ENCODE measurements at regions not wholly inside any gene's neighbourhood (a gene's known extent, or its start where the extent isn't known, plus 50 kb on each side); places are given as distances from the start of the nearest gene placed in this dataset.

- TF ChIP-seq ZFX (IDR thresholded peaks at IDR 0.05; ENCODE audit: borderline replicate concordance): no peak
- TF ChIP-seq, protein P1, sequence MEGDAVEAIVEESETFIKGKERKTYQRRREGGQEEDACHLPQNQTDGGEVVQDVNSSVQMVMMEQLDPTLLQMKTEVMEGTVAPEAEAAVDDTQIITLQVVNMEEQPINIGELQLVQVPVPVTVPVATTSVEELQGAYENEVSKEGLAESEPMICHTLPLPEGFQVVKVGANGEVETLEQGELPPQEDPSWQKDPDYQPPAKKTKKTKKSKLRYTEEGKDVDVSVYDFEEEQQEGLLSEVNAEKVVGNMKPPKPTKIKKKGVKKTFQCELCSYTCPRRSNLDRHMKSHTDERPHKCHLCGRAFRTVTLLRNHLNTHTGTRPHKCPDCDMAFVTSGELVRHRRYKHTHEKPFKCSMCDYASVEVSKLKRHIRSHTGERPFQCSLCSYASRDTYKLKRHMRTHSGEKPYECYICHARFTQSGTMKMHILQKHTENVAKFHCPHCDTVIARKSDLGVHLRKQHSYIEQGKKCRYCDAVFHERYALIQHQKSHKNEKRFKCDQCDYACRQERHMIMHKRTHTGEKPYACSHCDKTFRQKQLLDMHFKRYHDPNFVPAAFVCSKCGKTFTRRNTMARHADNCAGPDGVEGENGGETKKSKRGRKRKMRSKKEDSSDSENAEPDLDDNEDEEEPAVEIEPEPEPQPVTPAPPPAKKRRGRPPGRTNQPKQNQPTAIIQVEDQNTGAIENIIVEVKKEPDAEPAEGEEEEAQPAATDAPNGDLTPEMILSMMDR (IDR thresholded peaks at IDR 0.05): no peak
- no peak overlapping the region for H3K27ac ChIP-seq
Measured at GRCh38 chr3:25895031-25895430, 105.1 kb downstream of the OXSM start.

GRCh38 chr3:25895443-25895842, 105.6 kb downstream of the OXSM start:
- H3K27ac ChIP-seq: no peak overlapping the region
- TF ChIP-seq, protein P1 (IDR thresholded peaks at IDR 0.05): no peak
- no peak for TF ChIP-seq ZFX (IDR thresholded peaks at IDR 0.05; ENCODE audit: borderline replicate concordance)

DNA sequence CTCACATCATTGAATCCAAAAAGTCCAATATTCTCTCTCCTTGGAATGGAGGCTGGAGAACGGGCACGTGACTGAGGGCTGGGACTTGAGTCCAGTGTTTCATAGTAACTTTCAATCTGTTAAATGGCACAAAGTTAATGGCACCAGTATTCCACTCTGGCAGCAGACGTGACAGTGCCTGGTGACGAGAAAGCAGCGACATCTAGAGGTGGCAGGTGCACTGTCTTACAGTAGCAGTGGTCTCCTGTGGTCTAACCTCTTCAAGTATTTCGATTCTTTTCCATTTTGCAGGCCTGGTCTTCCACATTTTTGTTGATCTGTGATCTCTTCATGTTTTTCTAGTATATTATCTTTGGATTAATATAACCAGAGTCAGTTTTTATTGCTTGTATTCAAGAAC, 107.1 kb downstream of the OXSM start:
- TF ChIP-seq, protein P1 (IDR thresholded peaks at IDR 0.05): peak; percentile 69
- no peak for TF ChIP-seq ZFX (IDR thresholded peaks at IDR 0.05; ENCODE audit: borderline replicate concordance)
- H3K27ac ChIP-seq: no peak overlapping the region

GRCh38 chr3:25899352-25900101, 109.6 kb downstream of the OXSM start:
- no peak for TF ChIP-seq ZFX (IDR thresholded peaks at IDR 0.05; ENCODE audit: borderline replicate concordance)
- TF ChIP-seq, protein P1 (IDR thresholded peaks at IDR 0.05): no peak
- H3K27ac ChIP-seq: no peak overlapping the region

DNA sequence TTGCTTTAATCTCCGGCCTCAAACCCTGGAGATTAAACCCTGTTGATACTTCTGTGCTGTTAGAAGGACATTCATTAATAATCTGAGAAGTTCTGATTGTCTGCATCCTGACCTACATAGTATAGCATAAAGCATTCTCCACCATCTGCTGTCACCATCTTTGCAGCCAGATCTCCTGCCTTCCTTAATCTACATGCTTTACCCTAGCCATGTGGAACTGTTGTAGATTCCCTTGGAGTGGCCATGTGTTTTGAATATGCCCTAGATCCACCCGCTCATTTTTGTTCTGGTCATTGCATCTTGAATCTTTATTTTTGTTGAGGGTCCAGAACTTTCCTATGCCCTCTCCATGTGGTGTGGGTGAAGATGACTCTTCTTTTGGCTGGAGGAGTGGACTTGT, 110.3 kb downstream of the OXSM start:
- H3K27ac ChIP-seq: no peak overlapping the region
- no peak for TF ChIP-seq ZFX (IDR thresholded peaks at IDR 0.05; ENCODE audit: borderline replicate concordance)
- TF ChIP-seq, protein P1 (IDR thresholded peaks at IDR 0.05): no peak

DNA sequence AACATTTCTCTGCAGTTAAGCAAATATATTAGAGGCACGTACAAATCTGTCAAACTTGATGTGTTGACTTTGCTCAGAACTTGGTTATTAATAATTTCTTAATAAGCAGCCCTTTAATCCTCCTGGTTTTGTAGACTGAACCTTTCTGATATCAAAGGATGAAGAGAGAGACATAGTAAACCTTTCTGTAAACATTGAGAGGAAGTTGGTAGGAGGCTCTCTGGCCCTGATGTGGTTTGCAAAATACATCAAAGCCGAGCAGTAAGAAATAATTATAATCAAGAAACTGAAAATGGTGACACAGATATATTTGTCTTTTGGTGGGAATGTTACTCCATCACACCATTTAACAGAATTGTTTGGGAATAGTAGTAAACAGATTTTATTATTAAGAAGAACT, 111.9 kb downstream of the OXSM start:
- H3K27ac ChIP-seq: no peak overlapping the region
- TF ChIP-seq ZFX (IDR thresholded peaks at IDR 0.05; ENCODE audit: borderline replicate concordance): no peak
- TF ChIP-seq, protein P1 (IDR thresholded peaks at IDR 0.05): no peak

DNA sequence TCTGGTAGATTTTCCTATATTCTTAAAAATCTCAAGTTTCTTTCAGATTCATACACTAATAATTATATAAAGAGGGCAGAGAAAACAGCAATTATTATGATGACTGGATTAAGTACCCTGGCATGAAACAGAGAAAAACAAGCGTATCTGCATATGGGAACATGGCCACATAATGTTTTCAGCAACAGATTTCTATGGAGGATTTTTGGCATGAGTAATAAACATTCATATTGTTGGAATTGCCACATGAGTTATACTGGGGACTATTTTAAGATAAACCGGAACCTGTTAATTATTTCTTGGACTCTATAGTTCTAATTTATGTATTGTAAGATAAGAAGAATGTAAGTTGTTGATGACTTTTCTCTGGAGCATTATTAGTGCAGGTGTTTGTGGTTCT, 112.7 kb downstream of the OXSM start:
- TF ChIP-seq, protein P1 (IDR thresholded peaks at IDR 0.05): no peak
- TF ChIP-seq ZFX (IDR thresholded peaks at IDR 0.05; ENCODE audit: borderline replicate concordance): no peak
- no peak overlapping the region for H3K27ac ChIP-seq
